Thymus (tissue), 11 donors: ENCODE measurements at regions not wholly inside any gene's neighbourhood (a gene's known extent, or its start where the extent isn't known, plus 50 kb on each side); places are given as distances from the start of the nearest gene placed in this dataset.
A peak's percentile ranks its signal among the peaks of the same experiment; 100 is the strongest.

Source experiments
- DNase-seq, 9 donors: peaks; one replicate each; pipeline ENCODE4 v3.0.0-alpha.2; 2013; ENCODE audit warnings: low spot score in 9 of 9, low read depth in 6 of 9, missing footprints in 1 of 9
- H3K27ac ChIP-seq, 2 donors: one replicate each; pipeline ENCODE4 v1.5.1; 2013; ENCODE audit warnings: control low read depth in 1 of 2, low read depth in 1 of 2, low read length in 1 of 2, mild to moderate bottlenecking in 1 of 2, moderate library complexity in 1 of 2
- H3K27me3 ChIP-seq, 2 donors: one replicate each; pipeline ENCODE4 v1.5.1; 2013; ENCODE audit warnings: low read length in 1 of 2; ENCODE audit not compliant: control insufficient read depth in 2 of 2, insufficient read depth in 1 of 2
- H3K36me3 ChIP-seq, 2 donors: one replicate each; pipeline ENCODE4 v1.5.1; 2013; ENCODE audit warnings: low read length in 1 of 2, mild to moderate bottlenecking in 1 of 2, moderate library complexity in 1 of 2; ENCODE audit not compliant: control insufficient read depth in 2 of 2, insufficient read depth in 2 of 2
- H3K4me1 ChIP-seq, 2 donors: one replicate each; pipeline ENCODE4 v1.5.1; 2013; ENCODE audit warnings: low read length in 2 of 2; ENCODE audit not compliant: control insufficient read depth in 2 of 2, insufficient read depth in 2 of 2
- H3K4me3 ChIP-seq, 2 donors: one replicate each; pipeline ENCODE4 v1.5.1; 2013; ENCODE audit warnings: low read length in 2 of 2, control low read depth in 1 of 2, mild to moderate bottlenecking in 1 of 2
- H3K9me3 ChIP-seq, 2 donors: one replicate each; pipeline ENCODE4 v1.5.1; 2013; ENCODE audit warnings: low read length in 1 of 2, mild to moderate bottlenecking in 1 of 2; ENCODE audit not compliant: control insufficient read depth in 2 of 2, insufficient read depth in 1 of 2
- WGBS: extraction: QIAGEN DNeasy Blood & Tissue Kit; methylation state at CpG from one replicate; pipeline ENCODE4 v1.1.7; 2013; 5-methylcytosine and 5-hydroxymethylcytosine counted together
- donor health status: healthy.

DNA sequence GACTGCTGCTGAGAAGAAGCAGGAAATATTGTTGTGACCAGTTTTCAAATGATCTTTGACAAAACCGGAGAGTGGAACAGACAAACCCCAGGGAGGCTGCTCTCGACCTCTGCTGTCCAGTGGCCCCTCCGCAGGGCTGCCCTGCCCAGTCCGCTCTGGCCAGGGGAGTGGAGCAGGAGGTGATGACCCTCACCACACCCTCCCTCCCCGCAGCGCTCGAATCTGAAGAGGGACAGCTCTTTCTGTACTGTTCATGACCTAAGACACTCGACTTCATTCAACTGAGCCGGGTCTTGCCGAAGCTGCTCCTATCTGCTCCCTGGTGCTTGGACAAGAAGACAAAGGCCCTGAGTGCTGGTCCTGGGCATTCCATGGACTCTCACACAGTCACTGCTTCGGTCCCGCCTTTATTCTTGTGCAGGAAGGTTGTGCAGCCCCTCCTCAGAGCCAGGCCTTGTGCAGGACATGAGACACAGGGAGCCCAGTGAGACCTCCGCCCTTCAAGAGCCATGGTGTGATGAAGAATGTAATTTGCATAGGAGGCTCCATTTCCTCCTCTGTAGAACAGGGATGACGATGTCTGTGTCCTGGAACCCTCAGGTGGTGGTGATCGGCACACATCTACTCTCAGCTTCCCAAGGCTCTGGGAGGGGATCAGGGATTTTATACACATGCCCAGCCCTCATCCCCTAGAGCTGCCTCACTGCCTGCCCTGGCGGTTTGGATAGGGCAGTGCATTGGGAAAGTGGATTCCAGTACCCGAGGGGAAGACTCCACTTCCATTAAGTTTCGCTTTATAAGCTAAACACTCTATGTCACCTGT lies 97.1 kb upstream of the PRR20G start:
- Histone ChIP-seq H3K9me3 (peaks cover 0 to 1% of the 10 kb centered on the region in 2 donors), H3K27me3 (no peaks in the 10 kb centered on the region), H3K36me3 (no peaks in the 10 kb centered on the region), H3K4me3 (no peak overlapping the region), H3K27ac (no peak overlapping the region), H3K4me1 (no peaks in the 10 kb centered on the region)
- WGBS = 86% methylated on average over 18 of the region's 18 CpGs
- DNase-seq = no peak

DNA sequence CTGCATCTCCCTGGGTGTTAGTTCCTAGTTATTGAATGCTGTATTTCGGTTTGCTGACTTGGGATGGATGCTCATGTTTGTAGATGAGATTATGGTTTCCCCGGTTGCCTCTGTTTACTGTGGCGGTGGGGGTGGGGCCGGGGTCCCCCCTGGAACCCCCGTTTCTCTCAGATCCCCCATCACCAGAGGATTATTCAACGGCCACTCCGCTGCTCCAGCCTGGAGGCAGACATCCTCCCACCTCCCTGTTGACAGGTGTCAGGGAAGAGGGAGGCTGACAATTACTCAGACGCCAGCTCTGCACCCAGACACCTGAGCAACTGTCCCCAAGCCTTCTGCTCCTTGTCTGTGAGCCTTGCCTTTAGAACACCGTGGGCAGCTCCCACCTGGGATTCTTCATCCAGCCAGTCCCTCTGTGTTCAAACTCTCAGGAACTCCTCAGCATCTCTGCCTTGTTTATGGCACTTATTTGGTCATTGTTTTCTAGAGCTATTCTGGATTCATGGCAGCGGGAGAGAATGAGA lies 95.9 kb upstream of the PRR20G start:
- 75% methylated on average over 10 of the region's 10 CpGs for WGBS
- Histone ChIP-seq H3K9me3 (peaks cover 0 to under 1% of the 10 kb centered on the region in 2 donors), H3K4me1 (no peaks in the 10 kb centered on the region), H3K36me3 (no peaks in the 10 kb centered on the region), H3K27me3 (no peaks in the 10 kb centered on the region), H3K27ac (no peak overlapping the region), H3K4me3 (no peak overlapping the region)
- no peak for DNase-seq

- no peak for DNase-seq
- Histone ChIP-seq H3K27ac (no peak overlapping the region), H3K9me3 (no peaks in the 10 kb centered on the region), H3K36me3 (no peaks in the 10 kb centered on the region), H3K27me3 (no peaks in the 10 kb centered on the region), H3K4me1 (no peaks in the 10 kb centered on the region), H3K4me3 (no peak overlapping the region)
- WGBS = 84% methylated on average over 11 of the region's 11 CpGs
Measured at GRCh38 chr3:127377801-127378655, 90.2 kb upstream of the PRR20G start.

DNA sequence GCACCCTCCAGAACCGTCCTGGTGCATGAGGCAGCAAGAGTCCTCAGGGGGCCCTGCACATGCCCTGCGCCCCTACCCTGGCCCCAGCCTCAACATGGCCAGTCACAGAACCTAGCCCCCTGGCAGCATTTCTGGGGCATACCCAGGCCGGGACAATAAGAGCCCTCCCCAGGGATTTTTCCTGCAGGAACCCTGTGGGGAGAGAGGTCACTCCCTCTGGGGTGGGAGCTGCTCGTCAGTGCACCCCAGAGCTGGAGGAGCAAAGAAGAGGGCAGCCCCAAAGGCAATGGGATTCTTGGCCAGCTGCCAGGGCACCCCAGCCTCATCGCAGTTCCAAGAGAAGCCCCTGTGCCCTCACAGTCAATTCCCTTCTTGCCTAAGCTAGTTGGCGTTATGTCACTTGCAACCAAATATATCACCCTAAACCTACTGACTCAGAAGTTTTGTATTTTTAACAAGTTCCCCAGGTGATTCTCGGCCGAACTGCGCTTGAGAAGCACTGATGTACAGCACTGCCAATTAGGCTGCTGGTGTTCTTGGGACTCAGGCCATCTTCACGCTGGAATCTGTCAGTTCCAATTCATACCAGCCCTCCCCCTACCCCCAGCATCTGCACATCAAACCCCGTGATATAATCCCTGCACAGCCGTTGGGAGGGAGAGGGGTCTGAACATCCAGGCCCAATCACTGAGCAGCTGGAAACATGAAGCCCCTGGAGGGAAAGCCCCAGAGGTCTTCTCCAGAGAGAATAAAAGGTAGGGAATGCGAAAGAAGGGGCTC lies 87.5 kb upstream of the PRR20G start:
- Histone ChIP-seq H3K27me3 (no peaks in the 10 kb centered on the region), H3K4me1 (no peaks in the 10 kb centered on the region), H3K36me3 (no peaks in the 10 kb centered on the region), H3K27ac (no peak overlapping the region), H3K9me3 (no peaks in the 10 kb centered on the region), H3K4me3 (no peak overlapping the region)
- DNase-seq = no peak
- 83% methylated on average over 13 of the region's 13 CpGs for WGBS

GRCh38 chr3:127374086-127375010 lies 86.5 kb upstream of the PRR20G start:
- Histone ChIP-seq H3K9me3 (no peaks in the 10 kb centered on the region), H3K4me1 (no peaks in the 10 kb centered on the region), H3K27ac (no peak overlapping the region), H3K4me3 (no peak overlapping the region), H3K36me3 (no peaks in the 10 kb centered on the region), H3K27me3 (peaks cover 0 to 2% of the 10 kb centered on the region in 2 donors)
- peak in 3 of 9 donors; percentile 2 to 16 (median 10) for DNase-seq
- WGBS = 71% methylated on average over 12 of the region's 12 CpGs

- no peak overlapping the region for H3K4me3 ChIP-seq
- peaks cover 0 to 3% of the 10 kb centered on the region in 2 donors for H3K27me3 ChIP-seq
- 77% methylated on average over 9 of the region's 9 CpGs for WGBS
- no peaks in the 10 kb centered on the region for H3K9me3 ChIP-seq
- H3K36me3 ChIP-seq = no peaks in the 10 kb centered on the region
- H3K27ac ChIP-seq = no peak overlapping the region
- H3K4me1 ChIP-seq = no peaks in the 10 kb centered on the region
- DNase-seq = no peak
Measured at GRCh38 chr3:127373441-127374085, 85.7 kb upstream of the PRR20G start.

DNA sequence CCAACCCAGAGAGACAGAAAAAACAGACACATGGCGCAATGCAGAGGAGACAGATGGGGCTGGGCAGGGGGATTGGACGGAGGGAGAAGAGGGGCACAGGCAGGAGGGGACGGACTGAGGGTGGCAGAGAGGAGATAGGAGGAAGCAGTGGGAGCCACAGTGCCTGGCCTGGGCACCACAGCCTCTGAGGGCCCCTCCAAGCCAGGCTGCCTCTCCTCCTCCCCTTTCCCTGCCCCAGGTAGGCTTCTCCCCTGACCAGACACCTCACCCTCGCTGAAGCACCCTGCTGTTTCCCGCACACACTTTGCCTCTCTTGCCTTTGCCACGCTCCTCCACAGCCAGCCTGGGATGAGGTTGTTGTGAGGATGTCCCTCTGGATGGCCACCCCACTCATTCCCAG lies 84.0 kb upstream of the PRR20G start:
- Histone ChIP-seq H3K9me3 (no peaks in the 10 kb centered on the region), H3K27ac (no peak overlapping the region), H3K27me3 (peaks cover 0 to 8% of the 10 kb centered on the region in 2 donors), H3K36me3 (no peaks in the 10 kb centered on the region), H3K4me3 (no peak overlapping the region), H3K4me1 (no peaks in the 10 kb centered on the region)
- DNase-seq = no peak
- WGBS = 79% methylated on average over 6 of the region's 6 CpGs

GRCh38 chr3:127371334-127371733 lies 83.5 kb upstream of the PRR20G start:
- no peak for DNase-seq
- 86% methylated on average over 10 of the region's 10 CpGs for WGBS
- H3K4me1 ChIP-seq = no peaks in the 10 kb centered on the region
- peaks cover 0 to 8% of the 10 kb centered on the region in 2 donors for H3K27me3 ChIP-seq
- no peaks in the 10 kb centered on the region for H3K9me3 ChIP-seq
- no peak overlapping the region for H3K27ac ChIP-seq
- no peaks in the 10 kb centered on the region for H3K36me3 ChIP-seq
- H3K4me3 ChIP-seq = no peak overlapping the region
